GM12878 (cell line): ENCODE measurements at regions not wholly inside any gene's neighbourhood (a gene's known extent, or its start where the extent isn't known, plus 50 kb on each side); places are given as distances from the start of the nearest gene placed in this dataset.

ENCODE experiments used
- CTCF ChIP-seq, 3 experiments: IDR thresholded peaks in 2 of 3; conservative IDR thresholded peaks in 1 of 3; 2 replicates each; pipeline ENCODE4 v1.5.1; 2011; ENCODE audit warnings: low read depth in 3 of 3, low read length in 3 of 3, mild to moderate bottlenecking in 3 of 3, control low read depth in 2 of 3, moderate library complexity in 2 of 3, inconsistent platforms in 1 of 3, mixed read lengths in 1 of 3; ENCODE audit not compliant: control insufficient read depth in 2 of 3, insufficient read depth in 1 of 3; ENCODE audit errors: extremely low read depth in 1 of 3
- IKZF1 ChIP-seq: fragments of 450-650 bp; conservative IDR thresholded peaks from 2 replicates; pipeline ENCODE4 v1.6.1; 2017; ENCODE audit warnings: antibody characterized with exemption, mild to moderate bottlenecking
- PRDM15 ChIP-seq: fragments of 450-650 bp; formaldehyde crosslinking; IDR thresholded peaks from 2 replicates; pipeline ENCODE4 v1.4.0; 2020; ENCODE audit warnings: mild to moderate bottlenecking, moderate library complexity
- SIN3A ChIP-seq: IDR thresholded peaks from 2 replicates; pipeline ENCODE4 v1.6.1; 2012; ENCODE audit warnings: low read depth, low read length, improper control_type of control experiment

GRCh38 chr7:68470836-68471435 is 1127.3 kb upstream of the AUTS2 start:
- TF ChIP-seq IKZF1: no peak
- TF ChIP-seq CTCF (IDR thresholded peaks at IDR 0.05 in 2 of 3, conservative IDR thresholded peaks at IDR 0.05 in 1 of 3; ENCODE audit: control insufficient read depth in 2 of 3, extremely low read depth in 1 of 3, insufficient read depth in 1 of 3, low read depth in 3 of 3, low read length in 3 of 3): no peak
- TF ChIP-seq PRDM15 (CRISPR knock-in tag): no peak
- TF ChIP-seq SIN3A: no peak
